C4-2B (cell line): ENCODE measurements at regions not wholly inside any gene's neighbourhood (a gene's known extent, or its start where the extent isn't known, plus 50 kb on each side); places are given as distances from the start of the nearest gene placed in this dataset.
"Not testable (repeated sequence)": the region's sequence is repeated elsewhere in the genome, so short reads cannot be mapped to it uniquely, and the experiment has no call there.

ENCODE experiments used
- H3K27ac ChIP-seq: fragments of 450-650 bp; 2 replicates; pipeline ENCODE4 v1.5.1; 2017
- ZFX ChIP-seq: fragments of 450-650 bp; IDR thresholded peaks from 2 replicates; pipeline ENCODE4 v1.6.1; 2017
- TF ChIP-seq, protein P1 (sequence below): fragments of 450-650 bp; conservative IDR thresholded peaks from 2 replicates; pipeline ENCODE4 v1.5.1; 2017; ENCODE audit warnings: mild to moderate bottlenecking

DNA sequence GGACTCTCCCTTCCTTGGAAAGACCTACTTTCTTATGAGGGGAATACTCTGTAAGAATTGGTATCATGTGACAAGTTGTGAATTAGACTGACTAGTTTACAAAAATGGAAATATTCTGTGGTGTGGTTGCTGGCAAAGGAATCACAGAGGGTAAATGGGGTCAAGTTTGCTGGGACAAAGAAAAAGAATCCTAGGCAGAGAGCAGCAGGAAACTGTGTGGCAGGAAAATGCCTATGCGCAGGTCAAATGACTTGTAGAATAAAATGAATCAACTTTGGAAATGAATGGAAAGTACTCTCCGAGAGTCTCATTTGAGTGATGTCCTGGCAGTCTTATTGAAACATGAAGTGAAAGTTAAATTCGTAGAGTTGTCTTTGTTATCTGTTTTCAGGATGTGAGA, 1250.7 kb downstream of the UQCRFS1 start:
- TF ChIP-seq, protein P1, sequence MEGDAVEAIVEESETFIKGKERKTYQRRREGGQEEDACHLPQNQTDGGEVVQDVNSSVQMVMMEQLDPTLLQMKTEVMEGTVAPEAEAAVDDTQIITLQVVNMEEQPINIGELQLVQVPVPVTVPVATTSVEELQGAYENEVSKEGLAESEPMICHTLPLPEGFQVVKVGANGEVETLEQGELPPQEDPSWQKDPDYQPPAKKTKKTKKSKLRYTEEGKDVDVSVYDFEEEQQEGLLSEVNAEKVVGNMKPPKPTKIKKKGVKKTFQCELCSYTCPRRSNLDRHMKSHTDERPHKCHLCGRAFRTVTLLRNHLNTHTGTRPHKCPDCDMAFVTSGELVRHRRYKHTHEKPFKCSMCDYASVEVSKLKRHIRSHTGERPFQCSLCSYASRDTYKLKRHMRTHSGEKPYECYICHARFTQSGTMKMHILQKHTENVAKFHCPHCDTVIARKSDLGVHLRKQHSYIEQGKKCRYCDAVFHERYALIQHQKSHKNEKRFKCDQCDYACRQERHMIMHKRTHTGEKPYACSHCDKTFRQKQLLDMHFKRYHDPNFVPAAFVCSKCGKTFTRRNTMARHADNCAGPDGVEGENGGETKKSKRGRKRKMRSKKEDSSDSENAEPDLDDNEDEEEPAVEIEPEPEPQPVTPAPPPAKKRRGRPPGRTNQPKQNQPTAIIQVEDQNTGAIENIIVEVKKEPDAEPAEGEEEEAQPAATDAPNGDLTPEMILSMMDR: no peak
- no peak for TF ChIP-seq ZFX
- no peak overlapping the region for H3K27ac ChIP-seq

DNA sequence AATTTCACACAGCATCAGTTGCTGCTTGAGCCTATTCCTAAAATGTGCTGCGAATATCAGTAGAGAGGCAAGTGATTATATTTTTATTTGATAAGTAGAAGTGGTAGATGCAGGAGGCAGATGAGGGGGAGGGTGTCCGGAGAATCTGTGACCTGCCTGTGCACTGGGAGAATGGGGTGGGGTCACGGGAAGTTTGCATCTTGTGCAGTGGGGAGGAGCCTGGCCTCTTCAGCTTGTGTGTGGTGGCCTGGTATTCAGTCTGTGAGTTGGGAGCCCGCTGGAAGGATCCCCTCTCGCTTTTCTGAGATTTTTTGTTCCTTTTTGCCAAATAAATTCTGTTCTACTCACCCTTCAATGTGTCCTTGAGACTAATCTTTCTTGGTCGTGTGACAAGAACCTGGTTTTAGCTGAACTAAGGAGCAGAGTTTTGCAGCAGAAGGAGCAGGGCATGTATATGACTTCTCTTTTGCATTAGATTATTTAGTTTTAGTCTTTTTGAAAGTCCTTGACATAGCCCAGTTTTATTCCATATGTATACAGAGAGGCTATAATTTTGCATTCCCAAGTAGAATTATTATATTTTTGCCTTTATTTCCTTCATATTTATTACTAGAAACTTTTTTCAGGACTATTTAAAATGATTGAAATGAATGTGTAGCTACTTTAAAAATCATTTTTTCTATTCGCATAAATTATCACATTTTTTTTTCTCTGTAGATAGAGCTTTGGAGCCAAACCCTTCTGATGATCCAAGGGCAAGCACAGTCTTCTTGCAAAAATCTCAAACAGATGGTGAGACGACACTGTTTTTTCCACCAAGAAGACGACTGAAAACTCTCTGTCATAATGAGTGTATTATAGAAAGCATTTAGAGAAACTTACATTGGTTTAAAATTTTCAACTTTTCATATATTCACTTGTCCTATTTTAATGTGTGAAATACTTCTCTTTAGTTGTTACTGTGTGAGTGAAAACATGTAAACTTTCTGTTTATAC, 1257.2 kb downstream of the UQCRFS1 start:
- no peak overlapping the region for H3K27ac ChIP-seq
- TF ChIP-seq ZFX: no peak
- TF ChIP-seq, protein P1: no peak

DNA sequence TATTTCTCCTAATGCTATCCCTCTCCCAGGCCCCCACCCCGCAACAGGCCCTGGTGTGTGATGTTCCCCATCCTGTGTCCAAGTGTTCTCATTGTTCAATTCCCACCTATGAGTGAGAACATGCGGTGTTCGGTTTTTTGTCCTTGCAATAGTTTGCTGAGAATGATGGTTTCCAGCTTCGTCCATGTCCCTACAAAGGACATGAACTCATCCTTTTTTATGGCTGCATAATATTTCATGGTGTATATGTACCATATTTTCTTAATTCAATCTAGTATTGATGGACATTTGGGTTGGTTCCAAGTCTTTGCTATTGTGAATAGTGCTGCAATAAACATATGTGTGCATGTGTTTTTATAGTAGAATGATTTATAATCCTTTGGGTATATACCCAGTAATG, 1270.3 kb downstream of the UQCRFS1 start:
- H3K27ac ChIP-seq: not testable (repeated sequence)

DNA sequence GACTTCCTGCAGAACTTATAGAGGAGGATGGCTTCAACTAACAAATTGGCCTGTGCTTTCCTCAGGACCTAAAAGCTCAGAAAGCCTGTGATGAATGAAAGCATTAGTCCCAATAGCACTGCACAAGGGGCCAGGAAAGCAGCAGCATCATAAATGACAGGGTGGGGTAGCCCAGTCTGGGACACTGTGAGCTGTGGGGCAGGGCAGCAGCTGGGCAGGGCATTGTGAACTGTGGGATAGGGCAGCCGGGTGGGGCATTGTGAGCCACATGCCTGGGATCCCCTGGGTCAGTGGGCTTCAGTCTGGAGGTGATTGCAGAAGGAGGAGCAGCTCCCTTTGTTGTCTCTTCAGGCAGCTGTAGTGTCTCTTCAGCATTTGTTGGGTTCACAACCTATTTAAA, 1276.8 kb downstream of the UQCRFS1 start:
- no peak overlapping the region for H3K27ac ChIP-seq
- TF ChIP-seq ZFX: no peak
- TF ChIP-seq, protein P1: no peak

DNA sequence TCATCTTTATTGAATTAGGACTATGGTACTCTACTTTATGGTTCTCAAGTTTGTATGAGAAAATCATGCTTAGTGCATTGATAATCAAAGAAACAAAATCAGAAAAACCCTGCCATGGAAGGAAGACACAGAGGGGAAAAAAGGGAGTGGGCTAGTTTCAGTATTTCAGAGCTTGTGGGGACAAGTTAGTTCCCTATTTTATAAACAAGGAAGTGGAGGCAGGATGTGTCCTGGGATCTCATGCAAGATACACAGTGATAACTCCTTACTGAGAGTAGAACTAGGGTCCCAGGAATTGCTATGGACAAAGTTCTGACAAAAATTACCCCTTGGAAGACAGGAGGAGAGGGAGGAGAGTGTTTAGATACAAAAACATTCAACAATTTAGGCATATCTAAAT, 1277.3 kb downstream of the UQCRFS1 start:
- TF ChIP-seq ZFX: no peak
- TF ChIP-seq, protein P1: no peak
- no peak overlapping the region for H3K27ac ChIP-seq

DNA sequence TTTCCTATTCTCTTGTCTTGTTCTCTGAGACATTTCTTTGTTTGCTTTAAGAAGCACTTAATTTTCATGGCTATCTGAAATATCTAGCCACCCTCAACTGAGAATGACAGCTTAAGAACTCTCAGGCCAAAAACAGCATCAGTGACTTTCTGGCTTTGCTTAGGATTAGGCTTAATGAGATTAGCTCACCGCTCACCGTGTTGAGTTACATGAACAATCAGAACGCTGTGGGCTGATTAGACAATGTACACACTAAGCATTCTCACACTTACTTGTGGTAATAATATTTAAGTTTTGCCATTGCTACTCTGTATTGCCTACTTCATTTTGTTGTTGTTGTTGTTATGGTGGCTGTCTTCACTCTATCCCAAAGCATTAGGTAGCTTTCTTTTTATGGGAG, 1283.6 kb downstream of the UQCRFS1 start:
- H3K27ac ChIP-seq: no peak overlapping the region
- TF ChIP-seq ZFX: no peak
- TF ChIP-seq, protein P1: no peak

DNA sequence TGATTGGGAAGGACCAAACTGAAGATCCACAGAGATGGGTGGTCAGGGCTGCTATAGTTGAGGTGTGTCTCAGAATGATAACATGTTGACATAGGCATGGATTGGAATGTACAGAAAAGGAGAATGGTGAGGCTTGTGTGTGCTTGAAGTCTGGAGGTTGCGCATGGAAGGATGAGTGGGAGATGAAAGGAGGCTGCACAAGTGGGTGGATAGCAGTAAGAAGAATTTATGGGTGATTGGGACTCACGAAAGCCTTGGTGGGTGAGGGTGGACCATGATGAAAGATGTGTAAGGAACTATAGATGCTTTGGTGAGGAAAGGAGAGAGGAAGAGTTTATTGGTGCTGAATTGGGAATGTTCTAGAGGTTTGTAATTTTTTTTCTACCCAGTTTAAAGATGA, 1287.7 kb downstream of the UQCRFS1 start:
- TF ChIP-seq, protein P1: no peak
- no peak for TF ChIP-seq ZFX
- no peak overlapping the region for H3K27ac ChIP-seq

DNA sequence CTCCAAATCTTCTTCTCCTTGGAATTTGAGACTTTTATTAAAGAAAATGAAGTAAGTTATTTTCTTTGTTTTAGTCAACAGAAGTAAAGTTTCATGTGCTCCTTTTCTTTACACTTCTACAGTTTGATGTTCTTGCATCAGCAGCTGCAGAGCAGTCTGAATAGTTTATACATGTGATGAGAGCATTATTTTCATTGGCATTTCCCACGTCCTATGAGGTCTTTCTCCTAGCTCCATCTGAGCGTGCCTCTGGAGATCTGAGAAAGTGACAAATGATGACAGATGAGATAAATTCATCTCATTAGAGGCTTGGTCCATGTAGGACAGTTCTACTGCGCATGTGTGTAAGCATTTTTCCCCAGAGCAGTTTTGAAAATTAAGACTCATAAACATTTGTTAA, 1290.0 kb downstream of the UQCRFS1 start:
- TF ChIP-seq, protein P1: no peak
- no peak for TF ChIP-seq ZFX

More for the DNA sequence above, 1290.0 kb downstream of the UQCRFS1 start:
- H3K27ac ChIP-seq: no peak overlapping the region
